ENCODE measurements at regions not wholly inside any gene's neighbourhood (a gene's known extent, or its start where the extent isn't known, plus 50 kb on each side); places are given as distances from the start of the nearest gene placed in this dataset.

DNA sequence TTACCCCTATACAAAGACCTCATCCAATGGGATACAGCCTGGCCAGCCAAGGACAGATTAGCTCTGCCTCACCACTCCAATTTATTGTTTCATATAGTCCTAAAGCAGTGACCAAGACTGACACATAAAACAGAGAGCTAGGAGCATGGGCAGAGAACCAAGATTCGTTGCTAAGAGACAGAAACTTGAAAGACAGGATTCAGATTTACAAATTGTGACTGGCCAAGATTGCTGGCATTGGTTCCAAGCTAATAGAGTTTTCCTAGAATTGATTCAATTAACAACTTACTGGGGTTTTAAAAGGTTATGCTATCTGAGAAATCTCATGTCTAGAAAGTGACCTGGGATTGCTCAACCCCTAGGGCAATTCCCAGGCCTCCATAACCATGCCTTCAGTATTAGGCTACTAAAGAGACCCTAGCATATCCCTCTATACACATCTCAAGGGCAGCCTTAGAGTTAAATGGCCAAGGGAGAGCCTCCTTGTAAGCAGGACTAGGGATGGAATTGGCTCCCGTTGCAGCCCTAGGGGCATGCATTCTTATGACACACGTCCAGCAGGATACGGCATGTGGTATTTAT, 75.6 kb downstream of the ICOS start:
- DNase-seq (ENCODE audit: low spot score) = no peak

GRCh38 chr2:204015118-204015843, 78.7 kb downstream of the ICOS start:
- DNase-seq (ENCODE audit: low spot score) = no peak

- DNase-seq (ENCODE audit: low spot score) = no peak
Observed at GRCh38 chr2:204018717-204019116, 82.2 kb downstream of the ICOS start.

GRCh38 chr2:204019572-204020501, 83.3 kb downstream of the ICOS start:
- peak; percentile 15 for DNase-seq (ENCODE audit: low spot score)

- DNase-seq (ENCODE audit: low spot score) = no peak
Observed at GRCh38 chr2:204021290-204022081, 84.9 kb downstream of the ICOS start.

DNA sequence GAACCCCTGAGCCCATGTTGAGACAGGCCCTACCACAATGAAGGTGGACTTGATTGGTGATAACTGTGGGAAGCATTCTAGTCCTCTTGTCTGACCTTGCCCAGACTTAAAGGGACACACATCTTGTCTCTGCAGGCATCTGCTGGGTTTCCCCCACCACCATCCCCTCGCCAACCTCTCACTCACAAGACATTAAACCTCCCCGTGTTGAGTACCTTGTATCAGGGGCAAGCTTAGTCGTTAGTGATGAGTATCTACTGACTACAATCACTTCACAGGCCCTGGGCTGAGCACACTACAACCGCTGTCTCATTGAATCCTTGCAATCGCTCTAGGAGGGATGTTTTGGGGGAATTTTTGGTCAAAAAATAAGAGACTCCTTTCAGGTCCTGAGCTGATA, 86.0 kb downstream of the ICOS start:
- no peak for DNase-seq (ENCODE audit: low spot score)

DNA sequence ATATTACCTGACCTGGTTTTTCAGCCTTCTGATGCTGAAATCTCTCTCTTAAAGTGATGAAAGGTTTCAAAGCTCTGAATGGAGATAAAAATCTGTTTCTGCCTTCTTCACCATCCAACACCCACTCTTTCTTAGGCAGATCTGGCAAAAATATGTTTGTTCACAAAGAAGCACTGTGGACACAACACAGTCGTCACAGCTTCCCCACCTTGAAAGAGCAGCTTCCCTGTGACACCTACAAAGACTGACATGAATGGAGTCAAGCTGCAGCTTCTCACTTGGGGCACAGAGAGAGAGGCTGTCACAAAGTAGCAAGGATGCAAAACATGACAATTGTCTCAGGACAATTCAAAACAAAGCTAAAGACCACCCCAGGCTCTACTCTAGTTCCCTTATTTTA, 86.5 kb downstream of the ICOS start:
- no peak for DNase-seq (ENCODE audit: low spot score)

DNA sequence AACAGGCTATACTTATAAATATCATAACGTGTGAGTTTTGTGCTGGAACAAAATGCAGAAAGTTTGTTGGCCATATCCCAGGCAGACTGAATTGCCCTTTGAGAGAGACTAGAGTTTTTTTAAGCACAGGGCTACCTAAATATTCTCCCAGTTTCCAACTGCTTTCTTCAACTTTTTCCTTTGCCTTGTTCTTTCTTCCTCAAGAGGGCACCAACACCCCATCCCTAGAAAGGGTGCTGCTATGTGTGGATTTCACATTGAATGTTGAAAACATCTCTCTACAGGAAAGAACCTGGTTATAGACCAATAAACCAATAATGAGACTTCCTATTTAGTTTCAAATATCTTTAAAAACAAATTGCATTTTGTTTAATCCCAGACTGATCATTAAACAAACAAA, 87.9 kb downstream of the ICOS start:
- DNase-seq (ENCODE audit: low spot score) = peak; percentile 52

DNA sequence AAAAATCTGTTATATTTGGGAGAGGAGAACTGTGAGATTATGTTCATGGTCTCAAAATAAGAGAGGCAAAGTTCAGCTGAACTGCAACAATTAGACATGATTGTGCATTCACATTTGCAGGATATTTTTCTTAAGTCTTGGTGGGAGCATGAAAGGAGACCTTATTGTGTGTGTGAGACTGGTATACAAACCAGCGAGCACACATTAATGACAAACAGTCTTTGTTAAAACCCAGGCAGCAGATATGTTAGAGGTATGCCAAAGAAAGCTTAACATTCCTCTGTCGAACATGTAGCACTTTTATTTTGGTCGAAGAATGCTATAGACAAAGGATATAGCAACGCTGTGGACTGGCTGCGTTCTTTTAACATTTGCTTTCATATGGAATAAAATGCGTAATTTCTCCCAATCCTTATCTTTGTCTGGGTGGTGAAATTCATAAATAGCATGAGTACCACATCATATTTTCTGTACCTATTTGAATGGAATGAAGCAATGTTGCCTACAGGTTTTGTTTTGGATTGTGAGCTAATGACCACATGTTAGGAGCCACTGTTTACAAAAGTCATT, 88.4 kb downstream of the ICOS start:
- DNase-seq (ENCODE audit: low spot score) = no peak

GRCh38 chr2:204026294-204026693, 89.7 kb downstream of the ICOS start:
- DNase-seq (ENCODE audit: low spot score) = no peak

- peak; percentile 73 for DNase-seq (ENCODE audit: low spot score)
Observed at GRCh38 chr2:204027091-204027490, 90.5 kb downstream of the ICOS start.

DNA sequence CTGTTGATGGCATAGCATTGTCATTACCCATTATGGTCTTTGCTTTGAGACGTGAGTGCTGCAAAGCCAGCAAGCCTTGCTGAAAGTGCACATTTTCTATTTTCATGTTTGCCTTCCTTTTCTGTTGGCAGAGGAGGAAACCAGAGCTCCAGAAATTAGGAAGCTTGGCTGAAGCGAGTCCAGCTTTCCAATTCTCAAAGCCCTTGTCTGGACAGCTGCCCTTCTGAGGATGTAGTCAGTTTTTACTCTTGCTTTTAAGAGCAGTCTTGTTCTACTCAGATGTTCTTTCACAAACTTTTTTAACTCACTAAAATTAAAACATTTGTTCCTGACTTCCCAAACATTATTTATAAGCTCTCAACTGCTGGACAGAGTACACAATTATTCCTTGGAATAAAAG, 93.8 kb downstream of the ICOS start:
- no peak for DNase-seq (ENCODE audit: low spot score)

- no peak for DNase-seq (ENCODE audit: low spot score)
Observed at GRCh38 chr2:204031056-204031455, 94.5 kb downstream of the ICOS start.

GRCh38 chr2:204032301-204032700, 95.7 kb downstream of the ICOS start:
- no peak for DNase-seq (ENCODE audit: low spot score)

GRCh38 chr2:204033611-204034495, 97.3 kb downstream of the ICOS start:
- DNase-seq (ENCODE audit: low spot score) = no peak

DNA sequence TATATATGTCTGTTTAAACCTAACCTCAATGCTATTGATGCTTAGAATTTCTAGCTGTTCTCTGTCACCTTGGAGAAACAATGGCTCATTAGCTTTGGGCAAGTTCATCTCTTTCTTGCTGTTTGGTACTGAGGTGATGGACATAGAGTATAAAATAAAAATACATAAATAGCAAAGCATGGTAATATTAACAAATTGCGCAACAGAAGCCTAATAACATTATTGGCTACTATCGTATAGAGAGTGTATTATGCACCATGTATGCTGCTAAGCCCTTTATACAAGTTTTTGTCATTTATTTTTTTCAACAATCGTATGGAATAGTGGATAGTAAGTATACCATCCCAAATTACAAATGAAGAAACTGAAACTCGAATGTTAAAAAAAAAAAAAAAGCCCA, 100.1 kb downstream of the ICOS start:
- no peak for DNase-seq (ENCODE audit: low spot score)

- no peak for DNase-seq (ENCODE audit: low spot score)
Observed at GRCh38 chr2:204037286-204037685, 100.7 kb downstream of the ICOS start.

DNA sequence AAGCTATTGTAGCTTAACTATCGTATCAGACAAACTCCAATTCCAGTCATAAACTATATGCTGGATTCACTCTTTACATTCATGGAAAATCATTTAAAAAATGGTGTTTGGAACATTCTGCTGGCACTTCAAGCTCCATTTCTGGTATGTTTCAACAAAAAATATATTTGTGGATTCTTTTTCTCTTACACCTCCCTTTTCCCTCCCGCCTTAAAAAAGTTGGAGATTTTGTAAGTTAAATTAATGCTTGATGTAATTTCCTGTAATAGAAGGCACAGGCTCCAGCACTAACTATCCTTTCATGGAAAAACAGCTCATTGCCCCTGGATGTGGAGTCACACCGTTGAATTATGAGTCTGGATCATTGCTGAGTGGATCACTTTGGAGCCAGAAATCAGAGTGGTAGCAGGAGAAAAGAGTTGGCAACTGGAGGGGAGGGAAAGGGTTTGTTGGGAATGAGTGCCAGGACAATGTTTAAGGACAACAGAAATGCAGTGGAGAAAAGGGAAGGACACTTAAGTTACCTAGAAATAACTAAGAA, 102.8 kb downstream of the ICOS start:
- no peak for DNase-seq (ENCODE audit: low spot score)

GRCh38 chr2:204040016-204040415, 103.5 kb downstream of the ICOS start:
- DNase-seq (ENCODE audit: low spot score) = no peak

DNA sequence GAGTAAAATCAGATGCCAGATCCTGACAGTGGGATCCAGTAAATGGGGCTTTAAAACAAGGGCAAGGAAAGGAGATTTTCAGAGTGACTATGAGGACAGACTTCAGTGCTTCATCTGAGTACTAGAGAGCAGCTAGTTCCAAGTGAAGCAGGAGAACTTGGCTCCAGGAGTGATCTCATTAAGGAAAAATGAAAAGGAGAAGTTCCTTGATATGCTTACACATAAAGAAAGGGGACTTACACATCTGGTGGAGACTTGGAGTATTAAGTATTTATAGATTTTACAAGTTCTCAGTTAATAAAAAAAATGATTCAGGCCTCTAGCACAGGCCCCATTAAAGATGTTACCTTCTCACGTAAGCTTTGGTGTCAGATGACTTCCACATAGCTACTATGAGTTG, 105.8 kb downstream of the ICOS start:
- no peak for DNase-seq (ENCODE audit: low spot score)

- DNase-seq (ENCODE audit: low spot score) = no peak
Observed at GRCh38 chr2:204046145-204046544, 109.6 kb downstream of the ICOS start.
